ENCODE measurements at regions not wholly inside any gene's neighbourhood (a gene's known extent, or its start where the extent isn't known, plus 50 kb on each side); places are given as distances from the start of the nearest gene placed in this dataset.

DNA sequence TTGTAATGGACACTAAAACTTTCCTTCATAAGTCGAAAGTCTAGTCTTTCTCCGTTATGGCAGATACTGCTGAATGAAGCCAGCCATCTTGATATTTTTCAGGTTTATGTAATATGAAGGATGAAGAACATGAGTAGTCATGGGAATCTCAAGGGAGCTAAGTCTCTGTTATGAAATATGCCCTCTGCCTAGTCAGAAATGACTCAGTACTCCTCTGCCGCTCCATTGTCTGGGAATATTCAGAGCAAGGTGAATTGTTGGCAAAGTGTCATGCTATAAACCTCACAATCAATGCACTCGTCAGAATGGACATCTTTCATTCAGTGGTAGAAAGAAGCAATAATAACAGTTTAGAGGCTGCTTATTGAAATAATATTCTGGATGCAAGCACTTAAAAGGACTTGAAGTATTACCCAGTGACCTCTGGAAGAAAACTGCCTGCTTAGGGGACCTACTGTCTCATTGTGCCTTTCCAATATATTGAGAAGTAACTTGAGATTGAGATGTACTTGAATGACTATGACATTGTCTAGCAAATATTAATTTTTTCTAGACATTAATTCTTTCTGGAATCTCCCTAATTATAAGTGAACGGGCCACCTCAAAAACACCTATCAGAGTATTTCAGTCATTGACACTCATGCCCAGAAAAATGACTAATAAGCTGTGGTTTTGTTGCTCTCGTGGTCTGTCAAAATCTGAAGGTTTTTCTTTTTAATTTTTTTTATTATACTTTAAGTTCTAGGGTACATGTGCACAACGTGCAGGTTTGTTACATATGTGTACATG is 1011.5 kb upstream of the ACO1 start:
- TF ChIP-seq, protein P1, sequence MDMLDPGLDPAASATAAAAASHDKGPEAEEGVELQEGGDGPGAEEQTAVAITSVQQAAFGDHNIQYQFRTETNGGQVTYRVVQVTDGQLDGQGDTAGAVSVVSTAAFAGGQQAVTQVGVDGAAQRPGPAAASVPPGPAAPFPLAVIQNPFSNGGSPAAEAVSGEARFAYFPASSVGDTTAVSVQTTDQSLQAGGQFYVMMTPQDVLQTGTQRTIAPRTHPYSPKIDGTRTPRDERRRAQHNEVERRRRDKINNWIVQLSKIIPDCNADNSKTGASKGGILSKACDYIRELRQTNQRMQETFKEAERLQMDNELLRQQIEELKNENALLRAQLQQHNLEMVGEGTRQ (IDR thresholded peaks at IDR 0.05; ENCODE audit: low read depth, low read length): no peak
- TF ChIP-seq BHLHE40 (IDR thresholded peaks at IDR 0.05; ENCODE audit: low read depth, low read length): no peak
- no peak for TF ChIP-seq RFX5 (IDR thresholded peaks at IDR 0.05; ENCODE audit: low read depth, low read length)
- no peak for TF ChIP-seq CEBPB (IDR thresholded peaks at IDR 0.05; ENCODE audit: low read depth, low read length)
- TF ChIP-seq, protein P2, sequence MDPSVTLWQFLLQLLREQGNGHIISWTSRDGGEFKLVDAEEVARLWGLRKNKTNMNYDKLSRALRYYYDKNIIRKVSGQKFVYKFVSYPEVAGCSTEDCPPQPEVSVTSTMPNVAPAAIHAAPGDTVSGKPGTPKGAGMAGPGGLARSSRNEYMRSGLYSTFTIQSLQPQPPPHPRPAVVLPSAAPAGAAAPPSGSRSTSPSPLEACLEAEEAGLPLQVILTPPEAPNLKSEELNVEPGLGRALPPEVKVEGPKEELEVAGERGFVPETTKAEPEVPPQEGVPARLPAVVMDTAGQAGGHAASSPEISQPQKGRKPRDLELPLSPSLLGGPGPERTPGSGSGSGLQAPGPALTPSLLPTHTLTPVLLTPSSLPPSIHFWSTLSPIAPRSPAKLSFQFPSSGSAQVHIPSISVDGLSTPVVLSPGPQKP (IDR thresholded peaks at IDR 0.05; ENCODE audit: borderline replicate concordance, low read depth, low read length): no peak
- no peak for TF ChIP-seq MXI1 (IDR thresholded peaks at IDR 0.05; ENCODE audit: borderline replicate concordance, low read depth, low read length)
- TF ChIP-seq POLR2A (IDR thresholded peaks at IDR 0.05; ENCODE audit: low read depth, low read length): no peak
- no peak for TF ChIP-seq RCOR1 (IDR thresholded peaks at IDR 0.05; ENCODE audit: insufficient replicate concordance, low read length)
- TF ChIP-seq SMC3 (IDR thresholded peaks at IDR 0.05; ENCODE audit: low read depth, low read length): no peak
- TF ChIP-seq MAFK (IDR thresholded peaks at IDR 0.05; ENCODE audit: low read depth, low read length): no peak
- no peak for TF ChIP-seq RAD21 (IDR thresholded peaks at IDR 0.05; ENCODE audit: low read length)
- no peak for TF ChIP-seq CTCF (conservative IDR thresholded peaks at IDR 0.05; ENCODE audit: low read depth, low read length)
- Histone ChIP-seq H2BK120ac (ENCODE audit: low read depth, low read length) (no peak overlapping the region), H4K91ac (ENCODE audit: insufficient read depth, low read depth, low read length) (no peak overlapping the region), H3K23ac (ENCODE audit: low read depth, low read length) (no peak overlapping the region), H2AK5ac (ENCODE audit: low read depth, low read length) (no peak overlapping the region), H3K14ac (replicated peaks; ENCODE audit: low read depth, low read length) (no peak overlapping the region), H3K18ac (ENCODE audit: low read depth, low read length) (no peak overlapping the region), H2BK5ac (ENCODE audit: low read depth, low read length, poor library complexity, severe bottlenecking) (no peak overlapping the region), H3K4me2 (ENCODE audit: low read depth, low read length) (no peak overlapping the region), H3K9me3 (ENCODE audit: control insufficient read depth, insufficient read depth, low read length) (no peaks in the 10 kb centered on the region), H2AFZ (replicated peaks; ENCODE audit: low read length, poor library complexity) (no peak overlapping the region), H2BK15ac (ENCODE audit: low read depth, low read length) (no peak overlapping the region), H3K79me1 (ENCODE audit: low read depth in 1 of 2, low read length in 2 of 2) (no peaks in the 10 kb centered on the region), H3K9ac (ENCODE audit: low read depth, low read length) (no peak overlapping the region), H3K27ac (ENCODE audit: insufficient read depth, low read length) (no peak overlapping the region), H4K20me1 (ENCODE audit: insufficient read depth, low read length) (no peaks in the 10 kb centered on the region), H2BK20ac (ENCODE audit: low read depth, low read length) (no peak overlapping the region), H3K4ac (ENCODE audit: low read depth, low read length) (no peak overlapping the region), H3K4me1 (ENCODE audit: control insufficient read depth, insufficient read depth, low read length) (no peaks in the 10 kb centered on the region), H3K56ac (ENCODE audit: extremely low read depth, insufficient read depth, low read length) (no peak overlapping the region), H3K4me3 (ENCODE audit: insufficient read depth, low read depth, low read length) (no peak overlapping the region), H4K5ac (ENCODE audit: low read depth, low read length) (no peak overlapping the region), H4K8ac (ENCODE audit: low read depth in 2 of 2, low read length in 2 of 2) (no peak overlapping the region), H3K9me1 (ENCODE audit: insufficient read depth, low read length) (no peaks in the 10 kb centered on the region), H2AK9ac (replicated peaks; ENCODE audit: low read depth, low read length, poor library complexity) (no peak overlapping the region), H3K27me3 (ENCODE audit: control insufficient read depth, insufficient read depth, low read length) (no peaks in the 10 kb centered on the region), H3K36me3 (ENCODE audit: control insufficient read depth, insufficient read depth, low read length) (no peaks in the 10 kb centered on the region)
- no CpG with 5 or more reads among the region's 7 CpGs for WGBS, 2 experiments (ENCODE audit: extremely low coverage in 2 of 2, insufficient read length in 1 of 2)
- intact Hi-C loops (cut with micrococcal nuclease): no loop called here
- ChIA-PET CTCF (interaction anchor here (0.6 kb wide), 1 partner anchor 342 kb away, joined by 3 read pairs; no protein-coding TSS in a partner anchor), POLR2A (ENCODE audit: unreplicated experiment) (no interaction called here)
- dilution Hi-C loops (cut with HindIII; ENCODE audit: low sequenced_read_pairs, unreplicated experiment): no loop called here
- in situ Hi-C loops (cut with MboI; ENCODE audit: low sequenced_read_pairs): no loop called here
- ATAC-seq (ENCODE audit: low read depth) (no peak), DNase-seq (no peak)
- no TSS peak for BruUV-seq (replicated peaks)
